ENCODE measurements at regions not wholly inside any gene's neighbourhood (a gene's known extent, or its start where the extent isn't known, plus 50 kb on each side); places are given as distances from the start of the nearest gene placed in this dataset.

DNA sequence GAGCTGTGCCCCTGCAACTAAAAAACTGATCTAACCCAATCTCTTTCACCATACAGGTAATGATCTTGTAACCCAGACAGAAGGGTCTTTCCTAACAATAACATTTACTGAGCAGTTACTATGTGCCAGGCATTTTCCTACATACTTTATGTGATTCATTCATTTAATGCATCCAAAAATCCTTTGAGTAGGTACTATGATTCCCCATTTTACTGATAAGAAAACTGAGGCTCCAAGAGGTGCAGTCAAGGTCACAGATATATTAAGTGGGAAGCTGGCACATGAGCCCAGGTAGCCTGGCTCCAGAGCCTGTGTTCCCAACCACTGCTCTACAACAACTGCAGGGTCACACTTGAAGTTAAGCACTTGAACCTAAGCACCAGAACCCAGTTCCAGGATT is 87.6 kb downstream of the NCR2 start:
- H3K27ac Mint-ChIP-seq: no peak overlapping the region
- no peaks in the 10 kb centered on the region for H3K36me3 Mint-ChIP-seq (ENCODE audit: low read depth)
- ChIA-PET CTCF (interaction anchor here (0.6 to 2.1 kb wide), 2 partner anchors 43 to 171 kb away, joined by 5 to 7 read pairs; no protein-coding TSS in a partner anchor), POLR2A (no interaction called here)
- DNase-seq: no peak
- H3K9me3 Mint-ChIP-seq: no peaks in the 10 kb centered on the region
- no peak overlapping the region for H3K4me3 Mint-ChIP-seq
- peaks cover 37% of the 10 kb centered on the region for H3K27me3 Mint-ChIP-seq
- no peaks in the 10 kb centered on the region for H3K4me1 Mint-ChIP-seq

DNA sequence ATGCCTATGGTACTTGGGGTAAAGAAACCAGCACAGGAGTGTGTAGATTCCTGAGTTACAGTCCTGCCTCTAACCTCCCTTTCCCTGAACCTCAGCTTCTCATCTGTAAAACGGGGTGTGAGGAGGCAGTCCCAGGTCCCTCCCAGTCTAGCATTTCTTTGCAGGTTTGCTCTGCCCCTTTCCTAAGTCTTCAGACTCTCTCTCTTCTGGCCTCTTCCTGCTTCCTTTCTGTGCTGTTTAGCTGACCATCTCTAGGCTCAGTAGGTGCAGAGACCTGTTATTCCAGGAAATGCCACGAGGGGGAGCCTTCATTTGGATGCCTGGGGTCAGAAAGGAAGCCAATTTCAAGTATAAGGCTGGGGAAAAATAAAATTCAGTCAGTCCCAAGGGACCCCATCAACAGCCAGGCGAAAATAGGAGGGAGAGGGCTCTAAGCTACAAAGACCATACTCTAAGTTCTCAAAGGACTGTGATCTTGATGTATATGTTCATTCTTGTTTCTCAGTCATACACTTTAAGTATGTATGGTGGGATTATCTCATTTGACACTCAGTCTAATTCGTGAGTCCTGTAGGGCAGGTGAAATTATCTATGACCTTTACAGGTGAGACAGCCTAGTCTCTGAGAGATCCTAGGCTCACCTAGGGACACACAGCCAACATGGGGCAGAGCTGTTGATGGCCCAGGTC is 89.1 kb downstream of the NCR2 start:
- POLR2A ChIA-PET: interaction anchor here (0.6 kb wide), 1 partner anchor 122 kb away, joined by 3 read pairs; no protein-coding TSS in a partner anchor
- DNase-seq: peak; percentile 80
- no peak overlapping the region for H3K4me3 Mint-ChIP-seq
- H3K36me3 Mint-ChIP-seq (ENCODE audit: low read depth): no peaks in the 10 kb centered on the region
- H3K27ac Mint-ChIP-seq: no peak overlapping the region
- H3K4me1 Mint-ChIP-seq: peaks cover 6% of the 10 kb centered on the region
- peaks cover 38% of the 10 kb centered on the region for H3K27me3 Mint-ChIP-seq
- no peaks in the 10 kb centered on the region for H3K9me3 Mint-ChIP-seq
- CTCF ChIA-PET: interaction anchor here (0.6 to 2.7 kb wide), 19 partner anchors 11 to 259 kb away, joined by 3 to 16 read pairs (median 3); no protein-coding TSS in a partner anchor

DNA sequence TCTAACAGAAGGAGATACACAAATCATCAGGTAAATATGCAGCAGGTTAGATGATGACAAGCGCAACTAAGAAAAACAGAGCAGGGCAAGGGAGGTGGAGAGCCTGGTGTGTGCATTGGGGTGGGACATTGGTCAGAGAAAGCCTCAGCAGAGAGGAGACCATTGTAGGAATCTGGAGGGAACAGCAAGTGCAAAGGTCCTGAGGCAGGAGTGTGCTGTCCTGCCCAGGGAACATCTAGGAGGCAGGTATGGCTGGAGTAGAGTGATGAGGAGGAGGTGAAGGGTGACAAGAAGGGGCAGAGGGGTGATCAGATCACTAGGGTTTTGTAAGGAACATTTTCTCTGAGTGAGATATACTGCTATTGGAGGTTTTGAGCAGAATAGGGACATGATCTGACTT is 90.1 kb downstream of the NCR2 start:
- H3K4me3 Mint-ChIP-seq: no peak overlapping the region
- DNase-seq: no peak
- ChIA-PET CTCF (interaction anchor here (0.6 to 2.7 kb wide), 12 partner anchors 12 to 256 kb away, joined by 3 to 16 read pairs (median 4); no protein-coding TSS in a partner anchor), POLR2A (no interaction called here)
- H3K4me1 Mint-ChIP-seq: peaks cover 6% of the 10 kb centered on the region
- no peaks in the 10 kb centered on the region for H3K9me3 Mint-ChIP-seq
- H3K27ac Mint-ChIP-seq: no peak overlapping the region
- H3K27me3 Mint-ChIP-seq: peaks cover 42% of the 10 kb centered on the region
- no peaks in the 10 kb centered on the region for H3K36me3 Mint-ChIP-seq (ENCODE audit: low read depth)

DNA sequence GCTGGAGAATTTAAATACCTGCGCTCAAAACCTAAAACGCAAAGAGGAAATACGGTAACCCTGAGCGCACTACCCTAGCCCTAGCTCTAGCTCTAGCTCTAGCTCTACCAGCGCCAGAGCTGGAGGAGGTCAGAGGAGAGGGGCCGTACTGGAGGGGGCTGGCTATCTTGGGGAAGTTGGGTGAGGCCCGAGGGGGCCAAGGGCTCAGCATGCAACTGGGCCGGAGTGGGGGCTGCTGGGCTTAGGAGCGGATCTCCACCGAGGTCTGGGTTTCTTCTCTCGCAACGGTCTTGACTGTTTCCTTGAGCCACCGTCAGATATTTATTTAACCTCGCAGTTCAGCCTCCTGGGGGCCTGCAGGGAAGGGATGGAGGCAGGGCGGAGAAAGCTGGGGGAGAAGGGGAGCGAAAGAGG is 91.0 kb downstream of the NCR2 start:
- H3K27ac Mint-ChIP-seq: no peak overlapping the region
- ChIA-PET POLR2A (no interaction called here), CTCF (interaction anchor here (0.6 to 2.7 kb wide), 7 partner anchors 11 to 255 kb away, joined by 3 to 16 read pairs (median 6); no protein-coding TSS in a partner anchor)
- H3K4me3 Mint-ChIP-seq: no peak overlapping the region
- no peak for DNase-seq
- no peaks in the 10 kb centered on the region for H3K9me3 Mint-ChIP-seq
- peaks cover 37% of the 10 kb centered on the region for H3K27me3 Mint-ChIP-seq
- H3K4me1 Mint-ChIP-seq: peaks cover 6% of the 10 kb centered on the region
- no peaks in the 10 kb centered on the region for H3K36me3 Mint-ChIP-seq (ENCODE audit: low read depth)

DNA sequence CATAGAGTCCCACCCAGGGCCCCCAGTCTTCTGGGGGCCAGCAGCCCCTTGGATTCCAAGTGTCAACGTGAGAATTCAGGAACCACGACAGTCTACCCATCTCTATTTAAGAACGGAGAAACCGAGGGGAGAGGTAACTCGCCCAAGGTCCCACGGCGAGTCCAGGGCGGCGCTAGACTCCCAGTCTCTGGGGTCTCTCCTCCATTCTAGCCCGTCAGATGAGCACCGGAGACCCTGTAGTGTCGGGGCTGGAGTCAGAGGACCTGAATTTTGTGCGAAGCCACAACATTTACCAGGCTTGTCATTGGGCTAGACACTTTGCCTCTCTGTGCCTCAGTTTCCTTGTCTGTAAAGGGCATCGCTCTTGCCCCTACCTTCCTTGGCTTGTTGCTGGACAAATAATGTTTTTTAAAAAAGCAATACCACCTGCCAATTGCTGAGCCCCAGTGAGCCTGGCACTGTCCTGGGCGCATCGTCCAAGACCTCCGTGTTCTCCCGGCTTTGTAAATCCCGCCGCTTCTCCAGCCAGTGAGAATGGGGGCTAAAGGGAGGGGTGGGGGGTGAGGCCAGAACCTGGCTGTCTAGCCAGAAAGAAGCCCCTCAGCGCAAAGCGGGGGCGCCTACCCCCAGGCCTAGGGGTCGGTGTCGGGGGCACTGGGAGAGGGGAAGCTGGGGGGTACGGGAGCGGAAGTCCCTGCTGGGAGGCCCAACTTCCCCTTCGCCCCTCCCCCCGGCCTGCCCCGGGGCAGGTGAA is 91.7 kb downstream of the NCR2 start:
- peaks cover 6% of the 10 kb centered on the region for H3K4me1 Mint-ChIP-seq
- peaks cover 36% of the 10 kb centered on the region for H3K27me3 Mint-ChIP-seq
- CTCF ChIA-PET: interaction anchor here (2.6 kb wide), 1 partner anchor 175 kb away, joined by 6 read pairs; no protein-coding TSS in a partner anchor
- POLR2A ChIA-PET: no interaction called here
- no peak for DNase-seq
- no peak overlapping the region for H3K4me3 Mint-ChIP-seq
- no peak overlapping the region for H3K27ac Mint-ChIP-seq
- H3K9me3 Mint-ChIP-seq: no peaks in the 10 kb centered on the region
- no peaks in the 10 kb centered on the region for H3K36me3 Mint-ChIP-seq (ENCODE audit: low read depth)

DNA sequence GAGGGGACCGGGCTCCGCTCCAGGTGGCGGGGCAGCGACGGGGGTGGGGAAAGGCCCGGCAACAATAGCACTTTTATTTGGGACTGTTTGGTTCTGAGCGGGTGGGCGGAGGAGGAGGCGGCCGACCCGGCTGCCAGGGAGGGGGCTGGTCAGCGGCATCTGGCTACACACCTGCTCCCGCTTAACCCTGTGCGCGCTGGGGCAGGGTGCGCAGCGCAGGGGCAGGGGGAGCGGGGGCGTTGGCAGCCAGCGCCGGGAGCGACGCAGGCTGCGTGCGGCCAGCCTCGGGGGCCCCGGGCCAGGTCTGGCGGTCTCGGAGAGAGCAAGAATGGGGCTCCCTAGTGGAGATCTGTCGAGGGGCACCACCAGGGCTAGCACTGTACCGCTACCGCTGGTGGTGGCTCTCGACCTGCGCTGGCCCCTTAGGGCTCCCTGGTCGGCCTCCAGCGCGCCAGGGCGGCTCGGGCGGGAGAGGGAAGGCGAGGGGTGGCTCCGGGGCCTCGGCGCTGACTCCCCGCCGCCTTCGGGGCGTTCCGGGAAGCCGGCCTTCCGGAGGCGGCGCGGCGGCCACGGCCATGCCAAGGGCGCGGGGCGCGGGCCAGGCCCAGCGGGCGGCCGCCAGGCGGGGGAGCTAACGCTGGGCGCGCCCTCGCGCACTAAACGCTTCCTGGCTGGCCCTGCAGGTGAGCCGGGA is 92.4 kb downstream of the NCR2 start:
- Mint-ChIP-seq H3K27me3 (peaks cover 32% of the 10 kb centered on the region), H3K36me3 (ENCODE audit: low read depth) (no peaks in the 10 kb centered on the region), H3K4me1 (peaks cover 6% of the 10 kb centered on the region), H3K27ac (no peak overlapping the region), H3K4me3 (no peak overlapping the region), H3K9me3 (no peaks in the 10 kb centered on the region)
- no peak for DNase-seq
- ChIA-PET CTCF (no interaction called here), POLR2A (no interaction called here)

DNA sequence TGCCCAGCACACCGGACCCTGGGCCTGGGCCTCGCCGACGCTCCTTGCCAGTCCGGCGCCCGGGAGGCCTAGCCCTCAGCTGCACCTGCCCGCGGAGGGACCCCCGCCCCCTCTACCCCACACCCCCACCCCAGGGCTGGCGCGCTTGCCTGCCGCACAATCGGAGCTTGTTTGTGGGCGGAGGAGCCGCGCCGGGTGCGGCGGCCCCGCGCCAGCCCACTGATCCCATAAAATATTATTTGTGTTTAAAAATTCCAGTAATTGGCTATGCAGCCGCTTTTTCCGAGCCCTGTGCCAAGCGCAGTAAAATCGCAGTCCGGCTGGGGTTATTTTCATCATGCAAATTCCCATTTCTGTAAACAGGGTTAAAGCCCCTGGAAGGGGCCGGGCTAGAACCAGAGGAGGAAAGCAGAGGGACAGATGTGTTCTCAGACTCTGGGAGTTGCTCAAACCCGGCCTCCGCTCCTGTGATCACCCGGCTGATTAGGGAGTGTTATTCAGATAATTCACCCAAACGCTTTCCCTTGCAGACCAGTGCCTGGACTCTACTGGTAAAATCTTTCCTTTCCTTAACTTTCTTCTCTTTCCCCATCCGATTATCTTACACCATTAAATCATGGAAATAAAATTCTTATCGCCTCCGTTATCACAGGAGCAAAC is 93.1 kb downstream of the NCR2 start:
- Mint-ChIP-seq H3K4me1 (peaks cover 6% of the 10 kb centered on the region), H3K27me3 (peaks cover 27% of the 10 kb centered on the region), H3K9me3 (no peaks in the 10 kb centered on the region), H3K27ac (no peak overlapping the region), H3K4me3 (no peak overlapping the region), H3K36me3 (ENCODE audit: low read depth) (no peaks in the 10 kb centered on the region)
- ChIA-PET POLR2A (no interaction called here), CTCF (no interaction called here)
- DNase-seq: no peak

DNA sequence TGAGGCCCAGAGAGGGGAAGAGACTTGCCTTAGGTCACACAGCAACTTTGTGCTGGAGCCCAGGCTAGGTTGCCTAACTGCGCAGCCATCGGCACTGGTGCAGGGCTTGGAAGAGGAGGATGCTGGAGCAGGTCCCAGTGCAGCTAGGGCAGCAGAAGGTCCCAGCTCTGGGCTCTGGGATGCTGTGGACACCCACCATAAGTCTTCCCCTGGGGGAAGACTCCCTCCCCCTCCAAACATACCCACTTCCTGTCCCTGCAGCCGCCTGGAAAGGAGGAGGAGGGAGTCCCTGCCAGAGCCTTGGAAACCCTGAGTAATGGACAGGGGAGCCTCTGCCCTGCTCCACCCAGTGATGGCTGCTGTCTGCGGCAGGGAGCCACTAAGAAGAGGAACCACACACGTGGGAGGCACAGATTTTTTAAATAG is 93.6 kb downstream of the NCR2 start:
- Mint-ChIP-seq H3K36me3 (ENCODE audit: low read depth) (no peaks in the 10 kb centered on the region), H3K27me3 (peaks cover 23% of the 10 kb centered on the region), H3K9me3 (no peaks in the 10 kb centered on the region), H3K4me3 (no peak overlapping the region), H3K27ac (no peak overlapping the region), H3K4me1 (peaks cover 6% of the 10 kb centered on the region)
- ChIA-PET POLR2A (no interaction called here), CTCF (no interaction called here)
- no peak for DNase-seq

DNA sequence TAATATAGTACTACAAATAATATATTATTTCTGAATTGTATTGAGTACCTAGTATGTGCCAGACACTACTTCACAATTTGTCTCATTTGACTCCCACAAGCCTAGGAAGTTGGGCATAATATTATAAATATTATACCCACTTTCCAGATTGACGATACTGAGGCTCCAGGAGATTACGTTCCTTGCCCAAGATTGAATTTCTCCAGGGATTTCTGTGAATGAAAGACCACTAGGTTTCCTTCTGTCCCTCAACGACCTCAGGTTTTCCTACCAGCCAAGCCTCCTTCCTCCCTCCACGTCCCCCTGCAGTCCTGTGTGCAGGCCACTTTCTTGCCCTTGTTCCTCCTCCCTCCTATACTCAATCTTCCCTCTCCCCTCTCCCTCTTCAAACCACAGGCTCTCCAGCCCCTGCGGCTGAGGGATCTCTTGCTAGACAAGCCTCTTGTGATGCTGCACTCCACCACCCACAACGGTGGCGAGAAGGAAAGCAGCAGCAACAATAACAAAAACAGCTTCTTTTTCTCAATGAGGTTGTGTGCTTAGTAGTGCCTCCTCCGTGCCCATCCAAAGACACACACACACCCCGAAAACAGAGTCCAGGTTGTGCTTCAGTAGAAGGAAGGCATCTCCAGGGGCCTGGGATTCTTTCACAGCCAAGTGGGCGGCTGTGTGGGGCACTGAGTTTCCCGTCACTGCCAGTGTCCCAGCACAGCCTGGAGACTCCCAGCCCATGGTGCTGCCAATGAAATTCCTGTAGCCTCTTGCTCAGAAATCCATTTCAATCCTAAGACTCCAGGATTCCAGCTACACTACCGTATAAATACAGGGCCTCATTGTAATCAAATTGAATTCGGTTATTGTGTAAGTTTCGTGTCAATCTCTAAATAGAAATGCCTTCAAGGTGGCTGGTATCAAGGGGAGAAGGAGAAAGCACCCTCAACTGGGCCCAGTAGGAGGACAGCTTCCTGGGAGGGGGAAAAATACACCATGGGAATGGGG is 94.4 kb downstream of the NCR2 start:
- ChIA-PET POLR2A (no interaction called here), CTCF (no interaction called here)
- Mint-ChIP-seq H3K27me3 (peaks cover 24% of the 10 kb centered on the region), H3K4me3 (no peak overlapping the region), H3K27ac (no peak overlapping the region), H3K4me1 (peaks cover 6% of the 10 kb centered on the region), H3K36me3 (ENCODE audit: low read depth) (no peaks in the 10 kb centered on the region), H3K9me3 (no peaks in the 10 kb centered on the region)
- DNase-seq: no peak

DNA sequence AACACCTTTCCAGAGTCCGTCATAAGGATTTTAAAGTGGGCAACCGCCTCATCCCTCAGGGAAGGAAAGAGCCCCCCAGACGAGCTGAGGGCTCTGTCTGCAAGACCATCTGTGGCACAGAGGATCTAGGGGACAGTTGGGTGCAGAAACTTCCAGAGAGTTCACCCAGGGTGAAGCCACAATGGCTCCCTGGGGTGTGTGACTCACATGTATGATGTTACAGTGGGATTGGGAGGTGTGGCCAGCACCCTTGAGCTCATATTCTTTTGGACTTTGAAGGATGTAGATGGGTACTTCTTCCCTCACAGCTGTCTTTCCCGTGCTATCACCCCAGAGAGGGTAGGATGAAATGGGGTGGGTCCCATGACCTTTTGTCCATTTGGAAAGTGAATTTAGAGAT is 95.5 kb downstream of the NCR2 start:
- ChIA-PET CTCF (no interaction called here), POLR2A (no interaction called here)
- Mint-ChIP-seq H3K4me1 (peaks cover 6% of the 10 kb centered on the region), H3K4me3 (no peak overlapping the region), H3K27ac (no peak overlapping the region), H3K9me3 (no peaks in the 10 kb centered on the region), H3K27me3 (peaks cover 27% of the 10 kb centered on the region), H3K36me3 (ENCODE audit: low read depth) (no peaks in the 10 kb centered on the region)
- no peak for DNase-seq

DNA sequence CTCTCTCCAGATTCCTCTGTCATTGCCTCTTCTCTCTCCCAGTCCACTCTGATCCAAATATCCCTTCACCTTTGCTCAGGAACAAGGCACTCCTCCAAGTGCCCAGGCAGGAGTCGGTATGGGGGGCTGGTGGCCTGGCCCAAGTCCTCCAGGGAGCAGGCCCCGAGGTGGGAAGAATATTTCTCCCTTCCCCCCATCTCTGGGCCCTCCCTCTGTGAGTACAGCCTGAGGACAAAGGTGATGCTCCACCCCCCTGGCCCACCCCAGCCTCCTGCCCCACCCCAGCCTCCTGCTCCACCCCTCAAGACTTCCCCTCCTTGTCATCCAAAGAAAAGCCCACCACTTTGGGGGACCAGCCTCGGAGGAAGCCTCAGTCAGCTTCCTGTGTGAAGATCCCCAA is 96.9 kb downstream of the NCR2 start:
- H3K4me3 Mint-ChIP-seq: no peak overlapping the region
- POLR2A ChIA-PET: no interaction called here
- CTCF ChIA-PET: interaction anchor here (0.6 kb wide), 2 partner anchors 39 to 157 kb away, joined by 3 to 4 read pairs; no protein-coding TSS in a partner anchor
- H3K9me3 Mint-ChIP-seq: no peaks in the 10 kb centered on the region
- H3K27ac Mint-ChIP-seq: no peak overlapping the region
- peaks cover 29% of the 10 kb centered on the region for H3K27me3 Mint-ChIP-seq
- peaks cover 6% of the 10 kb centered on the region for H3K4me1 Mint-ChIP-seq
- no peaks in the 10 kb centered on the region for H3K36me3 Mint-ChIP-seq (ENCODE audit: low read depth)
- DNase-seq: no peak

DNA sequence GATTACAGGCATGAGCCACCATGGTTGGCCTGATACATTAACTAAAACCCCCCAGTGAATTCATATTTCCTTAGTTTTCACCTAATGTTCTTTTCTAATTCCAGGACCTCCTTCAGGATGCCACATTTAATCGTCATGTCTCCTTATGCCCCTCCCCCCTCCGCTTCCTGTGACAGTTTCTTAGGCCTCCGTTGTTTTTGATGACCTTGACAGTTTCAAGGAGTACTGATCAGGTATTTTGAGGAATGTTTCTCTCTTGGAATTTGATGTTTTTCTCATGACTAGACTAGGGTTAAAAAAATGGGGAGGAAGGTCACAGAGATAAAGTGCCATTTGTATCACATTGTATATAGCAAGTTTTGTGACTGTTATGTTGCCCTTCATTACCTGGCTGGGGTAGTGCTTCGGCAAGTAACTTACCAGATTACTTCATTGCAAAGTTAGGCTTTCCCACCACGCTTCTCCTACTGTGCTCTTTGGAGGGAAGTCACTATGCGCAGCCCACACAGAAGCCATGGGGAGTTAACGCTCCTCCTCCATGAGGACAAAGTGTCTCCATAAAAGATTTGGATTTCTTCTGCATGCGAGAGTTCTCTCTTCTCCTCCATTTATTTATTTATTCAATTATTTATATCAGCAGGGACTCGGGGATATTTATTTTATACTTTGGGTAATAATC is 99.5 kb downstream of the NCR2 start:
- no peak overlapping the region for H3K27ac Mint-ChIP-seq
- DNase-seq: no peak
- no peaks in the 10 kb centered on the region for H3K36me3 Mint-ChIP-seq (ENCODE audit: low read depth)
- H3K4me1 Mint-ChIP-seq: peaks cover 11% of the 10 kb centered on the region
- H3K4me3 Mint-ChIP-seq: no peak overlapping the region
- H3K27me3 Mint-ChIP-seq: peaks cover 31% of the 10 kb centered on the region
- no peaks in the 10 kb centered on the region for H3K9me3 Mint-ChIP-seq
- CTCF ChIA-PET: no interaction called here
- POLR2A ChIA-PET: no interaction called here

Data from activated CD4-positive, alpha-beta memory T cell treated with anti-CD3 and anti-CD28 coated beads, Interleukin-2, amount 10 ng/mL, durations not matched to agents 7 days and 5 days (primary cell).